ENCODE measurements at regions not wholly inside any gene's neighbourhood (a gene's known extent, or its start where the extent isn't known, plus 50 kb on each side); places are given as distances from the start of the nearest gene placed in this dataset.

DNA sequence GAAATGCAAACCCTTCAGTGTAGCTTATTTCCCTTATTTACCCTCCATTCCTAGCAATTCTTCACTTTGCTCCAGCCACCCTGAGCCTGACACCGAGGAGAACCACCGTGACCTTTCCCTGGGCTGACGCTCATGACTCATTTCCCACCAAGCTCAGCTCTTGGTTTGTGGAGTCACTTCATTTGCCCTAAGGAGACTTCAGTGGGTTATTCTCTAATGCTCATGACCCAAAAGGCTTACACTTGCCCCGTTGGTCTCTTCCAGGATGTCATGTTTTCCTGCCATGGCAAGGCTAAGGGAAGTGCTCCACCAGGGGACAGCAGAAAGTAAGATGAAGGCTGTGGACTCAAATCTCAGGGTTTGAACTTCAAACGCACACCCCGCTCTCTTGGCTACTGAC lies 161.0 kb downstream of the CBLN1 start:
- no peak overlapping the region for H3K27ac ChIP-seq (ENCODE audit: low read depth, low read length)
- no peak overlapping the region for H3K4me2 ChIP-seq (ENCODE audit: low read length)
- ChIA-PET CTCF (no interaction called here), POLR2A (no interaction called here), RAD21 (ENCODE audit: low non-redundant PET in 1 of 2, low total read pairs in 2 of 2, uncharacterized antibody in 2 of 2, unreplicated experiment in 2 of 2) (no interaction called here)
- H3K4me3 ChIP-seq (replicated peaks in 1 of 2; ENCODE audit: low read depth in 1 of 2, low read length in 2 of 2), result no peak overlapping the region
- no TSS peak for BruUV-seq (replicated peaks)
- ATAC-seq (no peak), DNase-seq (ENCODE audit: low read depth, low spot score) (no peak)
- peaks cover 25% of the 10 kb centered on the region; the same call in 1 of the 2 replicates for H3K27me3 ChIP-seq (ENCODE audit: insufficient read depth, low read length)
- no peaks in the 10 kb centered on the region for H3K9me3 ChIP-seq (ENCODE audit: control insufficient read depth in 1 of 2, insufficient read depth in 1 of 2, low read depth in 1 of 2, low read length in 2 of 2)
- no peaks in the 10 kb centered on the region for H3K79me2 ChIP-seq (ENCODE audit: insufficient read depth, low read length)
- no peak overlapping the region for H2AFZ ChIP-seq (ENCODE audit: low read depth, low read length, poor library complexity, severe bottlenecking)
- intact Hi-C loops (cut with micrococcal nuclease), result no loop called here
- H3K36me3 ChIP-seq (ENCODE audit: control insufficient read depth in 1 of 2, insufficient read depth in 2 of 2, low read length in 2 of 2), result no peaks in the 10 kb centered on the region; a peak in 1 of 4 replicates
- H3K9me2 ChIP-seq (ENCODE audit: insufficient read depth), result no peaks in the 10 kb centered on the region
- TF ChIP-seq, protein P1, sequence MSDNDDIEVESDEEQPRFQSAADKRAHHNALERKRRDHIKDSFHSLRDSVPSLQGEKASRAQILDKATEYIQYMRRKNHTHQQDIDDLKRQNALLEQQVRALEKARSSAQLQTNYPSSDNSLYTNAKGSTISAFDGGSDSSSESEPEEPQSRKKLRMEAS (IDR thresholded peaks at IDR 0.05), result no peak
- TF ChIP-seq POLR2A (IDR thresholded peaks at IDR 0.05; ENCODE audit: borderline replicate concordance, extremely low read depth, insufficient read depth, insufficient read length) (no peak), RAD21 (IDR thresholded peaks at IDR 0.05; ENCODE audit: low read depth) (peak; percentile 16; the same call in 1 of the 2 replicates), ZNF274 (IDR thresholded peaks at IDR 0.05; ENCODE audit: low read depth, low read length) (no peak), SIN3A (IDR thresholded peaks at IDR 0.05; ENCODE audit: low read depth) (no peak), JUND (IDR thresholded peaks at IDR 0.05) (no peak)
- TF ChIP-seq, protein P2, sequence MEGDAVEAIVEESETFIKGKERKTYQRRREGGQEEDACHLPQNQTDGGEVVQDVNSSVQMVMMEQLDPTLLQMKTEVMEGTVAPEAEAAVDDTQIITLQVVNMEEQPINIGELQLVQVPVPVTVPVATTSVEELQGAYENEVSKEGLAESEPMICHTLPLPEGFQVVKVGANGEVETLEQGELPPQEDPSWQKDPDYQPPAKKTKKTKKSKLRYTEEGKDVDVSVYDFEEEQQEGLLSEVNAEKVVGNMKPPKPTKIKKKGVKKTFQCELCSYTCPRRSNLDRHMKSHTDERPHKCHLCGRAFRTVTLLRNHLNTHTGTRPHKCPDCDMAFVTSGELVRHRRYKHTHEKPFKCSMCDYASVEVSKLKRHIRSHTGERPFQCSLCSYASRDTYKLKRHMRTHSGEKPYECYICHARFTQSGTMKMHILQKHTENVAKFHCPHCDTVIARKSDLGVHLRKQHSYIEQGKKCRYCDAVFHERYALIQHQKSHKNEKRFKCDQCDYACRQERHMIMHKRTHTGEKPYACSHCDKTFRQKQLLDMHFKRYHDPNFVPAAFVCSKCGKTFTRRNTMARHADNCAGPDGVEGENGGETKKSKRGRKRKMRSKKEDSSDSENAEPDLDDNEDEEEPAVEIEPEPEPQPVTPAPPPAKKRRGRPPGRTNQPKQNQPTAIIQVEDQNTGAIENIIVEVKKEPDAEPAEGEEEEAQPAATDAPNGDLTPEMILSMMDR (IDR thresholded peaks at IDR 0.05 in 2 of 3, conservative IDR thresholded peaks at IDR 0.05 in 1 of 3; ENCODE audit: borderline replicate concordance in 1 of 3, insufficient read depth in 1 of 3, low read depth in 2 of 3, low read length in 2 of 3), result 0 out of 6 replicates have a peak, but pooled peaks of 2 of the 3 experiments have one; percentile 7 to 23
- TF ChIP-seq, protein P3, sequence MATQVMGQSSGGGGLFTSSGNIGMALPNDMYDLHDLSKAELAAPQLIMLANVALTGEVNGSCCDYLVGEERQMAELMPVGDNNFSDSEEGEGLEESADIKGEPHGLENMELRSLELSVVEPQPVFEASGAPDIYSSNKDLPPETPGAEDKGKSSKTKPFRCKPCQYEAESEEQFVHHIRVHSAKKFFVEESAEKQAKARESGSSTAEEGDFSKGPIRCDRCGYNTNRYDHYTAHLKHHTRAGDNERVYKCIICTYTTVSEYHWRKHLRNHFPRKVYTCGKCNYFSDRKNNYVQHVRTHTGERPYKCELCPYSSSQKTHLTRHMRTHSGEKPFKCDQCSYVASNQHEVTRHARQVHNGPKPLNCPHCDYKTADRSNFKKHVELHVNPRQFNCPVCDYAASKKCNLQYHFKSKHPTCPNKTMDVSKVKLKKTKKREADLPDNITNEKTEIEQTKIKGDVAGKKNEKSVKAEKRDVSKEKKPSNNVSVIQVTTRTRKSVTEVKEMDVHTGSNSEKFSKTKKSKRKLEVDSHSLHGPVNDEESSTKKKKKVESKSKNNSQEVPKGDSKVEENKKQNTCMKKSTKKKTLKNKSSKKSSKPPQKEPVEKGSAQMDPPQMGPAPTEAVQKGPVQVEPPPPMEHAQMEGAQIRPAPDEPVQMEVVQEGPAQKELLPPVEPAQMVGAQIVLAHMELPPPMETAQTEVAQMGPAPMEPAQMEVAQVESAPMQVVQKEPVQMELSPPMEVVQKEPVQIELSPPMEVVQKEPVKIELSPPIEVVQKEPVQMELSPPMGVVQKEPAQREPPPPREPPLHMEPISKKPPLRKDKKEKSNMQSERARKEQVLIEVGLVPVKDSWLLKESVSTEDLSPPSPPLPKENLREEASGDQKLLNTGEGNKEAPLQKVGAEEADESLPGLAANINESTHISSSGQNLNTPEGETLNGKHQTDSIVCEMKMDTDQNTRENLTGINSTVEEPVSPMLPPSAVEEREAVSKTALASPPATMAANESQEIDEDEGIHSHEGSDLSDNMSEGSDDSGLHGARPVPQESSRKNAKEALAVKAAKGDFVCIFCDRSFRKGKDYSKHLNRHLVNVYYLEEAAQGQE (IDR thresholded peaks at IDR 0.05; ENCODE audit: low read depth), result no peak
- no peaks in the 10 kb centered on the region for H4K20me1 ChIP-seq (ENCODE audit: insufficient read depth)
- peaks cover 0 to 4% of the 10 kb centered on the region in 2 experiments; a peak in 2 of 4 replicates for H3K4me1 ChIP-seq (ENCODE audit: control insufficient read depth in 1 of 2, insufficient read depth in 2 of 2, low read length in 2 of 2)
- no peak overlapping the region for H3K9ac ChIP-seq (ENCODE audit: low read length)
